AG04450 (cell line): ENCODE measurements at regions not wholly inside any gene's neighbourhood (a gene's known extent, or its start where the extent isn't known, plus 50 kb on each side); places are given as distances from the start of the nearest gene placed in this dataset.
"Not testable (repeated sequence)": the region's sequence is repeated elsewhere in the genome, so short reads cannot be mapped to it uniquely, and the experiment has no call there.

Experiments used
- CTCF ChIA-PET: fragments of 300-600, 350-600 bp; formaldehyde crosslinking; extraction: SDS; loops from one replicate; lab custom pipeline; 2022; ENCODE audit warnings: antibody characterized with exemption, inconsistent platforms; lab: Charles Lee
- POLR2A ChIA-PET: fragments of 350-600 bp; formaldehyde crosslinking; extraction: SDS; loops from one replicate; lab custom pipeline; 2021; ENCODE audit warnings: antibody characterized with exemption, inconsistent platforms; lab: Yijun Ruan, JAX
- DNase-seq: peaks from one replicate; pipeline ENCODE4 v3.0.0-alpha.2; 2011; ENCODE audit warnings: low read depth, low spot score
- H3K27ac ChIP-seq: one replicate; pipeline ENCODE4 v1.5.1; 2012; ENCODE audit warnings: low read depth, low read length, control low read depth
- H3K27me3 ChIP-seq: one replicate; pipeline ENCODE4 v1.6.0; 2012; ENCODE audit warnings: low read length; ENCODE audit not compliant: control insufficient read depth, insufficient read depth
- H3K4me3 ChIP-seq: 2 replicates; pipeline ENCODE4 v1.5.1; 2011; ENCODE audit warnings: mild to moderate bottlenecking, low read depth, low read length, control low read depth
- H3K9me3 ChIP-seq: 2 replicates; pipeline ENCODE4 v1.5.1; 2012; ENCODE audit warnings: low read length; ENCODE audit not compliant: control insufficient read depth, insufficient read depth
- TF ChIP-seq, protein P1 (sequence below): IDR thresholded peaks from 2 replicates; pipeline ENCODE4 v1.5.1; 2011; ENCODE audit warnings: low read depth, low read length, control low read depth, inconsistent platforms

DNA sequence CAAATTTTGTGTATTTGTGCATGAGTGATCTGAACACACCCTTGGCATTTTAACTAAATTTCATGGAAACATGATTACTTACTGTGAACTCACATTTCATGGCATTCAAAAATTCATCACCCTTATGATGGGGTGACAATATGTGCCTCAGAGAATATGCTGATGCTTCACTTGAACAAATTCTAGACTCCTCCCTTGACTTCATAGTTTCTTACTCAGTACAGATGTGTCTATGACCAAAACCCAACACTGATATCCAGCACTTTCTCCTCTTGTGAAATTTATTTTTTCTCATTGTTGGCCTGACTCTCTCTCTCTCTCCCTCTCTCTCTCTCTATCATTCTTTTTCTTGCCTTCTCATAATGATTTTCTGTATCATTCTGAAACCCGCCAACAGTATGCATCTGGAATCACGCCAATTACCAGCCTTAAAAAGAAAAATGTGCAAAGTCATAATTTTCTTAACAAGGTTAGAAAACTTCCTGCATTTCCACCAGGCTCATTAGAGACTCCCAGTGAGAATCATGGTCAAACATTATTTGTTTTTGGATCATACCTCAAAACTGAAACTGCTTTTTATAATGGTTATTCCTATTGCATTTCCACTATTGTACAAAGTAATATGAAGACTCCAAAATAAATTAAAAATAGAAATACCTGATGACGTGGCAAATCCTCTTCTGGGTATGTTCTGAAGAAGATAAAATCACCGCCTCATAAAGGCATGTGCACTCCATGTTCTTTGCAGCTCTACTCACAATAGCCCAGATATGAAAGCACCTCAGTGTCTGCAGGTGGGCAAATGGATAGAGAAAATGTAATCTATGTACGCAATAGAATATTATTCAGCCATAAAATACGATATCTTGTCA, 722.2 kb downstream of the TMEM121 start:
- no peak overlapping the region for H3K27ac ChIP-seq
- ChIA-PET CTCF (no interaction called here), POLR2A (no interaction called here)
- no peaks in the 10 kb centered on the region for H3K27me3 ChIP-seq
- H3K9me3 ChIP-seq: peaks cover 7% of the 10 kb centered on the region; the same call in 1 of the 2 replicates
- TF ChIP-seq, protein P1, sequence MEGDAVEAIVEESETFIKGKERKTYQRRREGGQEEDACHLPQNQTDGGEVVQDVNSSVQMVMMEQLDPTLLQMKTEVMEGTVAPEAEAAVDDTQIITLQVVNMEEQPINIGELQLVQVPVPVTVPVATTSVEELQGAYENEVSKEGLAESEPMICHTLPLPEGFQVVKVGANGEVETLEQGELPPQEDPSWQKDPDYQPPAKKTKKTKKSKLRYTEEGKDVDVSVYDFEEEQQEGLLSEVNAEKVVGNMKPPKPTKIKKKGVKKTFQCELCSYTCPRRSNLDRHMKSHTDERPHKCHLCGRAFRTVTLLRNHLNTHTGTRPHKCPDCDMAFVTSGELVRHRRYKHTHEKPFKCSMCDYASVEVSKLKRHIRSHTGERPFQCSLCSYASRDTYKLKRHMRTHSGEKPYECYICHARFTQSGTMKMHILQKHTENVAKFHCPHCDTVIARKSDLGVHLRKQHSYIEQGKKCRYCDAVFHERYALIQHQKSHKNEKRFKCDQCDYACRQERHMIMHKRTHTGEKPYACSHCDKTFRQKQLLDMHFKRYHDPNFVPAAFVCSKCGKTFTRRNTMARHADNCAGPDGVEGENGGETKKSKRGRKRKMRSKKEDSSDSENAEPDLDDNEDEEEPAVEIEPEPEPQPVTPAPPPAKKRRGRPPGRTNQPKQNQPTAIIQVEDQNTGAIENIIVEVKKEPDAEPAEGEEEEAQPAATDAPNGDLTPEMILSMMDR: no peak
- no peak overlapping the region for H3K4me3 ChIP-seq
- no peak for DNase-seq

DNA sequence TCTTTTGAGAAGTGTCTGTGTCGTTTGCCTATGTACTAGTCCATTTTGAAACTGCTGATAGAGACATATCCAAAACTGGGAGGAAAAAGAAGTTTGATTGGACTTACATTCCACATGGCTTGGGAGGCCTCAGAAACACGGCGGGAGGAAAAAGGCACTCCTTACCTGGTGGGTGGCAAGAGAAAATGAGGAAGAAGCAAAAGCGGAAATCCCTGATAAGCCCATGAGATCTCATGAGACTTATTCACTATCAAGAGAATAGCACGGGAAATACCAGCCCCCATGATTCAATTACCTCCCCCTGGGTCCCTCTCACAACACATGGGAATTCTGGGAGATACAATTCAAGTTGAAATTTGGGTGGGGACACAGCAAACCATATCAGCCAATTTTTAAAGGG, 727.6 kb downstream of the TMEM121 start:
- H3K4me3 ChIP-seq, H3K27me3 ChIP-seq, POLR2A ChIA-PET, H3K27ac ChIP-seq, DNase-seq: not testable (repeated sequence)
- CTCF ChIA-PET: interaction anchor here (1.1 kb wide), 1 partner anchor 10 kb away, joined by 3 read pairs; no protein-coding TSS in a partner anchor
- H3K9me3 ChIP-seq: peaks cover 18% of the 10 kb centered on the region

DNA sequence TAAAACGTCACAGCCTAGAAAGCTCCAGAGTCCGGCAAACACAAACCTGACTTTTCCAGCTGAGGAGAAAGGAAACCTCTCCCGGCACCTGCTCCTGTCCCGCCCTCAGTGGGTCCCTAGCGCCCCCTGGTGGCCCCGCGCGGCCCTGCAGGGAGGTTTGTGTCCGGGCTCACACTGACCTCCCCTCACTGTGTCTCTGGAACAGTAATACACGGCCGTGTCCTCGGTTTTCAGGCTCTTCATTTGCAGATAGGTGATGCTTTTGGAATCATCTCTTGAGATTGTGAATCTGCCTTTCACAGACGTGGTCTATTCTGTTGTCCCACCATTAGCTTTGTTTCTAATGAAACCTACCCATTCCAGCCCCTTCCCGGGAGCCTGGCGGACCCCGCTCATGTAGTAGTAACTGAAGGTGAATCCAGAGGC, 731.2 kb downstream of the TMEM121 start:
- DNase-seq, H3K4me3 ChIP-seq, CTCF ChIA-PET, H3K27ac ChIP-seq, H3K27me3 ChIP-seq, POLR2A ChIA-PET: not testable (repeated sequence)
- H3K9me3 ChIP-seq: peaks cover 18% of the 10 kb centered on the region

DNA sequence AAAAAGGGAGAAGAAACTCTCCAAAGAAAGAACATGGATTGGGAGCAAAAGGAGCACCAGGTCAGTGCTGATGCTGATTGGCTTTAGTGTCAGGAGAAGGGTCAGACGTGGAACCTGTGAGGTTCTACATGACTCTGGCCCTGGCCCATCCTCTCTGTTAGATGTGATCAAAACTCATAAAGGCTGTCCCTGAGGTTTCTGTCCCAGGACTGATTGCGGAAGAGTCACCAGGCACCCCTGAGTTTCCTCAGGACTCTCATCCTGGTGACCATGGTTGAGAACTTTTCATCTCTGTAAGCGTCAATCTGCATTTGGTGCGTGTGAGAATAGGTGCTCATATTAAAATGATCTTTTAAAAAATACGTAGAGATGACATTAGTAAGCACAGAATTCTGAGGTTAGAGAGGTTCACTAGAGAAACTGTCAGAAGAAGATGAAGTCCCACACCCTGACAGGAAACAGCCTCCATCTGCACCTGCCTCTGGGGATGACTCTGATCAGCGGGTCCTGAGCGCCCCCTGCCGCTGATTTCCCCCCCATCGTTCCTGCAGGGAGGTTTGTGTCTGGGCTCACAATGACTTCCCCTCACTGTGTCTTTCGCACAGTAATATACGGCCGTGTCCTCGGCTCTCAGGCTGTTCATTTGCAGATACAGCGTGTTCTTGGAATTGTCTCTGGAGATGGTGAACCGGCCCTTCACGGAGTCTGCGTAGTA, 741.8 kb downstream of the TMEM121 start:
- no peak for DNase-seq
- POLR2A ChIA-PET: no interaction called here
- TF ChIP-seq, protein P1: no peak
- Histone ChIP-seq H3K4me3 (no peak overlapping the region), H3K9me3 (peaks cover 46% of the 10 kb centered on the region), H3K27ac (no peak overlapping the region), H3K27me3 (no peaks in the 10 kb centered on the region)
- CTCF ChIA-PET: no interaction called here

DNA sequence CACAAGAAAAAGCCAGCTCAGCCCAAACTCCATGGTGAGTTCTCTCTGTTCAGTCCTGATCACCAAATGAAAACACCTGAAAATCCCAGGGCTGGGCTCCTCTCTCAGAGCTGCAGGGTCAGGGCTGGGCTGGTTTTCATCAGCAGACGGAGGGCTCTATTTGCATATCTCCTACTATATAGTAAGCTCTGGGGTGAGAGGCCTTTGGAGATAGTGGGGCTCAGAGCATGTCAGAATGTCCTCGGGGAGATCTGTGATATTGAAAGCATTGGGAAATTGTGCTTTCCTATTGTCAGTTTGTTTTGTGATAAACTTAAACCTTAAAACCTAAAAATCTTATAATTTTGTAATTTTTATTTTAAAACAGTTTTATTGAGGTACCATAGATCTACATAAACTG, 742.6 kb downstream of the TMEM121 start:
- DNase-seq: no peak
- TF ChIP-seq, protein P1: no peak
- ChIA-PET CTCF (no interaction called here), POLR2A (no interaction called here)
- Histone ChIP-seq H3K27ac (no peak overlapping the region), H3K27me3 (no peaks in the 10 kb centered on the region), H3K9me3 (peaks cover 40% of the 10 kb centered on the region), H3K4me3 (no peak overlapping the region)
